GM12872 (cell line): ENCODE measurements at regions not wholly inside any gene's neighbourhood (a gene's known extent, or its start where the extent isn't known, plus 50 kb on each side); places are given as distances from the start of the nearest gene placed in this dataset.

Source experiments
- CTCF ChIP-seq: IDR thresholded peaks from 3 replicates; pipeline ENCODE4 v1.5.1; 2011; ENCODE audit warnings: low read depth, mild to moderate bottlenecking, low read length, moderate library complexity; ENCODE audit not compliant: insufficient read depth

GRCh38 chrX:39296472-39296871 is 495.2 kb downstream of the MID1IP1 start:
- TF ChIP-seq CTCF: no peak

GRCh38 chrX:39298821-39299220 is 497.6 kb downstream of the MID1IP1 start:
- no peak for TF ChIP-seq CTCF

DNA sequence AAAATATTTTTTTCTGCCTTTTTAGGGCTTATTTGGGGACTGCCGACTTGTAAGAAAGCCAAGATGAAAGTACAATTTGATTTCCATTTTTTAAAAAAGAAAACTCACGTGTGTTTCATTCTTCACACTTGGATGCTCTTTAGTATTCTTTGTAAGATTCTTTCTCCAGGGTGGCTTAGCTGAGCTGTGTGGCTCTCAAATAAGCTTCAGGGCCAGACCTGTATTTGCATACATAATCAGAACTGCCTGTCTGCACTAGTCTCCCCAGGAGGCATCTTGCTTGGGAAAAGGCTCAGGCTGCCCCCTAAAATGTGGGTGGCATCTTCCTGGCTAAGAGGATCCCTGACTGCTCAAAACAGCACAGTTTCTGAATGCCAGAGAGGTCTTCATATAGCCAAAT is 498.4 kb downstream of the MID1IP1 start:
- TF ChIP-seq CTCF: no peak

- TF ChIP-seq CTCF: no peak
Measured at GRCh38 chrX:39301036-39301435, 499.8 kb downstream of the MID1IP1 start.

DNA sequence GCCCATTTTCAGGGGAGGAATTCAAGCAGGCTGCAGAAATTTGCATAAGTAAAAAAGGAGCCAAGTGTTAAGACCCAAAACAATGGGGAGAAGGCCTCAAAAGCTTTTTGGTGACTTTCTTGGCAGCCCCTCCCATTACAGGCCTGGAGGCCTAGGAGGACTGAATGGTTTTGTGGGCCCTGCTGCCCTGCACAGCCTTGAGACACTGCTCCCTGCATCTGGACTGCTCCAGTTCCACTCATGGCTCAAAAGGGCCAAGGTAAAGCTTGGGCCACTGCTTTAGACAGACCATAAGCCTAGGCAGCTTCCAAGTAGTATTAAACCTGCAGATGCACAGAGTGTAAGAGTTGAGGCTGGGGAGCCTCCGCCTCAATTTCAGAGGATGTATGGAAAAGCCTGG is 501.6 kb downstream of the MID1IP1 start:
- no peak for TF ChIP-seq CTCF

DNA sequence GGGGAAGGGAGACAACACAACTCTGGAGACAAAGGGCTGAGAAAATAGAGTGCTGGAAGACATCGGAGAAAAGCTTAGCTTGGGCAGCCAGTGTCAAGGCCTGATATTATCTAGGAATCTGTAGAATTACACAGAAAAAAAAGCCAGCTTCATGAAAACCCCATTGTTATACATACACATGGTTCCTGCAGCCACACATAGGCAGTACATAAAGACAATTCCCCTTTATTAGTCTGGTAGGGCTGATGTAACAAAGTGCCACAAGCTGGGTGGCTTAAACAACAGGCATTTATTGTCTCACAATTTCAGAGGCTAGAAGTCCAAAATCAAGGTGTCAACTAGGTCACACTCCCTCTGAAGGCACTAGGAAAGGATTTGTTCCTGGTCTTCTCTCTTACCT is 503.5 kb downstream of the MID1IP1 start:
- TF ChIP-seq CTCF: no peak

- TF ChIP-seq CTCF: no peak
Measured at GRCh38 chrX:39307488-39307887, 506.2 kb downstream of the MID1IP1 start.

- no peak for TF ChIP-seq CTCF
Measured at GRCh38 chrX:39308126-39308525, 506.9 kb downstream of the MID1IP1 start.
